ENCODE measurements at regions not wholly inside any gene's neighbourhood (a gene's known extent, or its start where the extent isn't known, plus 50 kb on each side); places are given as distances from the start of the nearest gene placed in this dataset.

GRCh38 chr10:121414366-121415062, 183.7 kb downstream of the FGFR2 start (continued):
- TF ChIP-seq, protein P1, sequence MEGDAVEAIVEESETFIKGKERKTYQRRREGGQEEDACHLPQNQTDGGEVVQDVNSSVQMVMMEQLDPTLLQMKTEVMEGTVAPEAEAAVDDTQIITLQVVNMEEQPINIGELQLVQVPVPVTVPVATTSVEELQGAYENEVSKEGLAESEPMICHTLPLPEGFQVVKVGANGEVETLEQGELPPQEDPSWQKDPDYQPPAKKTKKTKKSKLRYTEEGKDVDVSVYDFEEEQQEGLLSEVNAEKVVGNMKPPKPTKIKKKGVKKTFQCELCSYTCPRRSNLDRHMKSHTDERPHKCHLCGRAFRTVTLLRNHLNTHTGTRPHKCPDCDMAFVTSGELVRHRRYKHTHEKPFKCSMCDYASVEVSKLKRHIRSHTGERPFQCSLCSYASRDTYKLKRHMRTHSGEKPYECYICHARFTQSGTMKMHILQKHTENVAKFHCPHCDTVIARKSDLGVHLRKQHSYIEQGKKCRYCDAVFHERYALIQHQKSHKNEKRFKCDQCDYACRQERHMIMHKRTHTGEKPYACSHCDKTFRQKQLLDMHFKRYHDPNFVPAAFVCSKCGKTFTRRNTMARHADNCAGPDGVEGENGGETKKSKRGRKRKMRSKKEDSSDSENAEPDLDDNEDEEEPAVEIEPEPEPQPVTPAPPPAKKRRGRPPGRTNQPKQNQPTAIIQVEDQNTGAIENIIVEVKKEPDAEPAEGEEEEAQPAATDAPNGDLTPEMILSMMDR (IDR thresholded peaks at IDR 0.05) = no peak
- TF ChIP-seq MAX (IDR thresholded peaks at IDR 0.05; ENCODE audit: low read depth) = no peak
- no peak for TF ChIP-seq PBX3 (IDR thresholded peaks at IDR 0.05)

- H3K27me3 ChIP-seq (ENCODE audit: insufficient read depth) = no peaks in the 10 kb centered on the region
- no peak overlapping the region for H3K27ac ChIP-seq (ENCODE audit: low read depth in 2 of 2, low read length in 1 of 2)
- no peak for TF ChIP-seq USF2 (IDR thresholded peaks at IDR 0.05; ENCODE audit: borderline replicate concordance, low read depth, low read length)
- TF ChIP-seq USF1 (IDR thresholded peaks at IDR 0.05; ENCODE audit: borderline replicate concordance, low read depth) = no peak
- no peak for TF ChIP-seq POLR2AphosphoS5 (IDR thresholded peaks at IDR 0.05; ENCODE audit: low read depth, low read length)
- TF ChIP-seq ELF1 (IDR thresholded peaks at IDR 0.05) = no peak
- TF ChIP-seq MAX (IDR thresholded peaks at IDR 0.05; ENCODE audit: low read depth) = no peak
- TF ChIP-seq EP300 (IDR thresholded peaks at IDR 0.05; ENCODE audit: borderline replicate concordance in 1 of 2, low read depth in 1 of 2, low read length in 1 of 2) = no peak
- TF ChIP-seq GABPA (IDR thresholded peaks at IDR 0.05; ENCODE audit: low read depth) = no peak
- no peak for TF ChIP-seq TAF1 (IDR thresholded peaks at IDR 0.05; ENCODE audit: borderline replicate concordance, low read depth, low read length)
- no peak for TF ChIP-seq MXI1 (IDR thresholded peaks at IDR 0.05; ENCODE audit: low read depth, low read length)
- TF ChIP-seq ZBTB33 (IDR thresholded peaks at IDR 0.05; ENCODE audit: borderline replicate concordance, low read depth) = no peak
- TF ChIP-seq YY1 (IDR thresholded peaks at IDR 0.05; ENCODE audit: low read depth) = no peak
- no peak for TF ChIP-seq FOSL2 (IDR thresholded peaks at IDR 0.05; ENCODE audit: borderline replicate concordance, low read depth)
- no peak for TF ChIP-seq SIN3A (IDR thresholded peaks at IDR 0.05; ENCODE audit: borderline replicate concordance, low read depth, low read length)
- no peak for TF ChIP-seq RXRA (IDR thresholded peaks at IDR 0.05; ENCODE audit: borderline replicate concordance, low read depth)
- no peak for TF ChIP-seq TCF12 (IDR thresholded peaks at IDR 0.05)
- no peak for TF ChIP-seq SMC3 (IDR thresholded peaks at IDR 0.05; ENCODE audit: low read depth, low read length)
- TF ChIP-seq FOXJ3 (CRISPR knock-in tag; IDR thresholded peaks at IDR 0.05) = no peak
- TF ChIP-seq RFX5 (IDR thresholded peaks at IDR 0.05; ENCODE audit: low read length) = no peak
- no peaks in the 10 kb centered on the region for H3K4me1 ChIP-seq (ENCODE audit: control insufficient read depth in 1 of 2, insufficient read depth in 2 of 2, low read depth in 1 of 2, low read length in 1 of 2)
- H3K9ac ChIP-seq = no peak overlapping the region
- H3K79me2 ChIP-seq (ENCODE audit: insufficient read depth) = no peaks in the 10 kb centered on the region
- no peaks in the 10 kb centered on the region for H3F3A ChIP-seq (replicated peaks; ENCODE audit: insufficient read depth)
- H3K4me2 ChIP-seq = no peak overlapping the region
- CTCF ChIA-PET = interaction anchor here (0.7 to 1.0 kb wide), 2 partner anchors 12 to 88 kb away, joined by 3 read pairs; no protein-coding TSS in a partner anchor
- no peaks in the 10 kb centered on the region for H3K36me3 ChIP-seq (replicated peaks in 1 of 2; ENCODE audit: control insufficient read depth in 1 of 2, insufficient read depth in 2 of 2, low read length in 1 of 2)
- H2AFZ ChIP-seq (ENCODE audit: low read depth) = no peak overlapping the region
- POLR2A ChIA-PET = no interaction called here
- no peak for DNase-seq
- 0% methylated on average over 1 of the region's 1 CpG for WGBS (ENCODE audit: low lambda C conversion rate)
- H3K9me3 ChIP-seq = no peaks in the 10 kb centered on the region
- H3K4me3 ChIP-seq (ENCODE audit: low read depth in 2 of 2, low read length in 1 of 2) = no peak overlapping the region
- H4K20me1 ChIP-seq (ENCODE audit: insufficient read depth) = no peaks in the 10 kb centered on the region
- H3K9me2 ChIP-seq = no peaks in the 10 kb centered on the region
Measured at GRCh38 chr10:121415063-121415399, 183.2 kb downstream of the FGFR2 start.

Measured in SK-N-SH (cell line).